Right atrium auricular region (tissue), 2 donors: ENCODE measurements at regions not wholly inside any gene's neighbourhood (a gene's known extent, or its start where the extent isn't known, plus 50 kb on each side); places are given as distances from the start of the nearest gene placed in this dataset.
A peak's percentile ranks its signal among the peaks of the same experiment; 100 is the strongest.

Experiments used
- DNase-seq: peaks from one replicate; pipeline ENCODE4 v3.0.0-alpha.2; 2019; ENCODE audit warnings: low spot score
- H3K27ac ChIP-seq, 2 donors: fragments of 200-600 bp; sonication (generic); 1 replicate in 1 of 2; 2 replicates in 1 of 2; pipeline ENCODE4 v1.5.1; 2016 to 2019
- H3K27me3 ChIP-seq, 2 donors: fragments of 200-600 bp; sonication (generic); one replicate each; pipeline versions ENCODE4 v1.5.1 to v1.6.0; 2017 to 2019
- H3K36me3 ChIP-seq: fragments of 200-600 bp; sonication (generic); one replicate; pipeline ENCODE4 v1.5.1; 2016
- H3K4me1 ChIP-seq, 2 donors: fragments of 200-600 bp; sonication (generic); one replicate each; pipeline versions ENCODE4 v1.5.1 to v1.6.0; 2017 to 2019
- H3K4me3 ChIP-seq, 2 donors: fragments of 200-600 bp; sonication (generic); 1 replicate in 1 of 2; 2 replicates in 1 of 2; pipeline ENCODE4 v1.5.1; 2017 to 2019; ENCODE audit warnings: mild to moderate bottlenecking in 1 of 2, moderate library complexity in 1 of 2
- H3K9me3 ChIP-seq, 2 donors: fragments of 200-600 bp; sonication (generic); one replicate each; pipeline ENCODE4 v1.5.1; 2019
- TF ChIP-seq, protein P1 (sequence below), 2 donors: fragments of 200-600 bp; sonication (generic); IDR thresholded peaks; one replicate each; pipeline ENCODE4 v1.5.1; 2019; ENCODE audit warnings: antibody characterized with exemption in 2 of 2

DNA sequence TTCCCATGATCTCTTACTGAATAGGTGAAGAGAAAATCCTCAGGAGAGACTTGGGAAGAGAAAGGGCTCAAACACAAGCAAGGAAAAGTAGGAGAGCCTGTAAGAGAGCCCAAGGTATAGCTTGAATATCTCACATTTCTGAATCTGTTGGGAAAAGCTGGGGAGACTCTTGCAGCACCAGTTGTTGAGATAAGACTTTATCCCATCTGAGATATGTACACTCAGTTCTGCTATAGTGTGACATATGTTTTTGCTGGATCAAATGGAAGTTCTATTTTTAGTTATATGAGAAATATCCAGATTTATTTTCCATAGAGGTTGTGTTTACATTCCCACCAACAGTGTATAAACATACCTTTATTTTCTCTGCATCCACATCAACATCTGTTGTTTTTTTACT, 246.1 kb downstream of the NDFIP2 start:
- no peak overlapping the region for H3K4me3 ChIP-seq
- TF ChIP-seq, protein P1, sequence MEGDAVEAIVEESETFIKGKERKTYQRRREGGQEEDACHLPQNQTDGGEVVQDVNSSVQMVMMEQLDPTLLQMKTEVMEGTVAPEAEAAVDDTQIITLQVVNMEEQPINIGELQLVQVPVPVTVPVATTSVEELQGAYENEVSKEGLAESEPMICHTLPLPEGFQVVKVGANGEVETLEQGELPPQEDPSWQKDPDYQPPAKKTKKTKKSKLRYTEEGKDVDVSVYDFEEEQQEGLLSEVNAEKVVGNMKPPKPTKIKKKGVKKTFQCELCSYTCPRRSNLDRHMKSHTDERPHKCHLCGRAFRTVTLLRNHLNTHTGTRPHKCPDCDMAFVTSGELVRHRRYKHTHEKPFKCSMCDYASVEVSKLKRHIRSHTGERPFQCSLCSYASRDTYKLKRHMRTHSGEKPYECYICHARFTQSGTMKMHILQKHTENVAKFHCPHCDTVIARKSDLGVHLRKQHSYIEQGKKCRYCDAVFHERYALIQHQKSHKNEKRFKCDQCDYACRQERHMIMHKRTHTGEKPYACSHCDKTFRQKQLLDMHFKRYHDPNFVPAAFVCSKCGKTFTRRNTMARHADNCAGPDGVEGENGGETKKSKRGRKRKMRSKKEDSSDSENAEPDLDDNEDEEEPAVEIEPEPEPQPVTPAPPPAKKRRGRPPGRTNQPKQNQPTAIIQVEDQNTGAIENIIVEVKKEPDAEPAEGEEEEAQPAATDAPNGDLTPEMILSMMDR (IDR thresholded peaks at IDR 0.05), result no peak
- no peak for DNase-seq

DNA sequence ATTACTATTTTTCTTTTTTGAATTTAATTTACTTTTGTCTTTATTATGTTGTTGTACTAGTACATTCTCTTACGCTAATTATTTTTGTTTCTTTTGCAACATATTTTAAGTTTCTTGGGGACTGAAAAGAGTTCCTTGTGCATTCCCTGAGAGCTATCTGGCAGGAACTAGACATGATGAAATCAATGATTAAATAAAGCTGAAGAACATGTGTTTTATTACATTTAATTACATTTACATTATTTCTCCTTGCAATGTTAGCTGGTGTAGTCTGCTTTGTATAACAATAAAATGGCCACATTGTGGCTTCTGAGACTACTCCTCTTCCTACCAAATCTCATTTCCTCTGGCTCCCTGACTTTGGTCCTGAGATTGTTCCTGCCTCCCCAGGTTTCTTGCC, 244.9 kb downstream of the NDFIP2 start:
- Histone ChIP-seq H3K4me3 (no peak overlapping the region), H3K4me1 (peaks cover 0 to 21% of the 10 kb centered on the region in 2 donors), H3K27me3 (no peaks in the 10 kb centered on the region), H3K9me3 (no peaks in the 10 kb centered on the region), H3K27ac (no peak overlapping the region), H3K36me3 (no peaks in the 10 kb centered on the region)
- TF ChIP-seq, protein P1 (IDR thresholded peaks at IDR 0.05), result no peak
- DNase-seq, result no peak

More for the DNA sequence above, 246.1 kb downstream of the NDFIP2 start:
- peaks cover 0 to 4% of the 10 kb centered on the region in 2 donors for H3K9me3 ChIP-seq
- peaks cover 0 to 21% of the 10 kb centered on the region in 2 donors for H3K4me1 ChIP-seq
- H3K27me3 ChIP-seq, result no peaks in the 10 kb centered on the region
- H3K27ac ChIP-seq, result no peak overlapping the region
- no peaks in the 10 kb centered on the region for H3K36me3 ChIP-seq

DNA sequence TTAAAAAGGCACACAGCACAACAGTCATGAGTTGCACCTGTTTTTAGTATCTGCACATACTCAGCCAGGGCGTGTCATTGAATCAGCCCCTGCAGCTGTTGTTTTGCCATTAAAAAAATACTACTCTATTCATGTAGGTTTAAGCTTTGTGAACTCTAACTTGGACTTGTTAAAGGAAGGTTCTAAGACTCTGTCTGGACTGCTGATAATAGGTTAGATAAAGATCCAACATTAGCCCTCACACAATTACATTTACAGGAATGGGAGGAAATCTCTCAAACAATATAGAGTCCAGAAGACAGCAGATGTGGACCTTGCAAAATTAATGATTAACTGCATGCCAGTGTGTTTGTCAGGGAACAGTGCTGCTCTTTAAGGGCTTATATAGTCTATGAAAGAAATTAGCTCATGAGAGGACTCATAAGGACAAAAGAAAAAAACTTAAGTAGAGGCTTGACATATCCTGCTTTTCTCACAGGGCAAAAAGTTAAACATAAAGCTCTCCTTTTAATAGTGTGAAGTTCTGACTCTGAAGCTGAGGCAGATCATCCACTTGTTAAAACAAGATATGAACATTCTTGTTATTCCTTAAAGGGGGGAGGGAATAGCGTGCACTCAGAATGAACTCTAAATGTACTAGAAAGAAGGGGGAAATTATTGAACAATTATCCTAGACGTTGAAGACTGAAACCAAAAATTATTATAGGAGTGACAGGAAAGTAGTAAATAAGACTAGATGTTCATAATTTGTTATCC, 243.6 kb downstream of the NDFIP2 start:
- Histone ChIP-seq H3K36me3 (no peaks in the 10 kb centered on the region), H3K4me3 (no peak overlapping the region), H3K9me3 (no peaks in the 10 kb centered on the region), H3K27ac (peak overlapping the region in 1 of 2 donors; percentile 26), H3K27me3 (no peaks in the 10 kb centered on the region), H3K4me1 (peaks cover 0 to 21% of the 10 kb centered on the region in 2 donors)
- TF ChIP-seq, protein P1 (IDR thresholded peaks at IDR 0.05), result no peak
- no peak for DNase-seq

DNA sequence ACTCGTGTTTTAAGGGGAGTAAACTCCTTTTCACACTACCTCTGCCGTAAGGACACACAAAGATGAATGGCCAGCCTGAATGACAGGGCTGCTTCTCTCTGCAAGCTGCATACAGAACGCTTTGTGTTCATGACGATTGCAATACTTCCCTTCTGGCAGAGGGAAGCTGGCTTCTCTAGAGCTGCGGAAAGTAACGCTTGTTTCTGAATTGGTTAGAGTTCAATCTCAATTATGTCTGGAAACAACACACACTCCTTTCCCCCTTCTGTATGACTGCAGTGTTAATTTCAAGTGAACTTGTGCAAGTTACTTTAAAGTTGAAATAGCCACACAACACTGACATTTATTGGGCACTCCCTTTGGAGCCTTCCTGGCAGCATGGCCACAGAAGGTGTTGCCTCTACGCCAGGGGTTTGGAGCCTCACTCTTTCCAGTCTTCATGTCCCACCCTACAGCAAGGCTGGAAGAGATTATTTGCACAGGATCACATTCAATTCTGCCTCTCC, 242.6 kb downstream of the NDFIP2 start:
- H3K27ac ChIP-seq, result peak overlapping the region in 1 of 2 donors; percentile 44
- no peaks in the 10 kb centered on the region for H3K9me3 ChIP-seq
- TF ChIP-seq, protein P1 (IDR thresholded peaks at IDR 0.05), result no peak
- peaks cover 0 to 21% of the 10 kb centered on the region in 2 donors for H3K4me1 ChIP-seq
- no peaks in the 10 kb centered on the region for H3K36me3 ChIP-seq
- no peaks in the 10 kb centered on the region for H3K27me3 ChIP-seq
- H3K4me3 ChIP-seq, result no peak overlapping the region
- DNase-seq, result no peak

DNA sequence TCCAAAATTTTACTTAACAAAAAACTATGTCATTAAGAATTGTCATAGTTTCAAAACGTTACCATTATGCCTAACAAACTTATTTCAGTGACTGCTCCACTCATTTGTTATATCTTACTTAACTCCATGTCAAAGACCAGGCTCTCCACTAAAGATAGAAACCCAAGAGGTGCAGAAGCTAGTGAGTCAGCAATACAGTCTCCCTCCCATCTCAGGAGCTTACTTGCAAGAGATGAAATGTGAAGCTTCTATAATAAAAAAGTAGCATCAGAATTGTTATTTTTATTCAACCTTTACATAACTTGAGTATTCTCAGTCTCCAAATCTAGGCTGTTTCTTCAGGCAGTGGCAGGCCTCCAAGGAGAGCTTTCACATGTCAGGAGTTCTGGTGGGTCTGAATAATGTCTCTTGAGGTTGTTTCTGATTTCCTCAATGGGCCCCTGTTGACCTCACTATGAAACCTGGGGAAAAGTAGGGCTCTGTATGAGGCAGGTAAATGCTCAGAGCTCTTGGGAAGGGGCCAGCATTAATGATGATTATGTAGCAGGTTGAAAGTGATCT, 242.0 kb downstream of the NDFIP2 start:
- no peaks in the 10 kb centered on the region for H3K27me3 ChIP-seq
- TF ChIP-seq, protein P1 (IDR thresholded peaks at IDR 0.05), result no peak
- peaks cover 0 to 21% of the 10 kb centered on the region in 2 donors for H3K4me1 ChIP-seq
- peak overlapping the region in 1 of 2 donors; percentile 44 for H3K27ac ChIP-seq
- H3K9me3 ChIP-seq, result no peaks in the 10 kb centered on the region
- H3K36me3 ChIP-seq, result no peaks in the 10 kb centered on the region
- DNase-seq, result no peak
- H3K4me3 ChIP-seq, result no peak overlapping the region
